H1 (cell line): ENCODE measurements at regions not wholly inside any gene's neighbourhood (a gene's known extent, or its start where the extent isn't known, plus 50 kb on each side); places are given as distances from the start of the nearest gene placed in this dataset.

Experiments
- CTCF ChIA-PET: fragments of 300-600 bp; sonication (Branson Sonifier 250); formaldehyde crosslinking; loops from one replicate; lab custom pipeline; 2021; ENCODE audit not compliant: partially characterized antibody; lab: Charles Lee
- POLR2A ChIA-PET: fragments of 300-600 bp; sonication (Branson Sonifier 250); formaldehyde crosslinking; loops from one replicate; lab custom pipeline; 2021; ENCODE audit warnings: inconsistent platforms; ENCODE audit not compliant: partially characterized antibody; lab: Charles Lee
- DNase-seq, 2 experiments: peaks; one replicate each; pipeline versions ENCODE4 v3.0.0 to v3.0.0-alpha.2; 2010 to 2022; ENCODE audit warnings: low spot score in 2 of 2, low read depth in 1 of 2, mixed read lengths in 1 of 2
- FAIRE-seq: peaks from 2 replicates; lab custom pipeline; 2011; peaks lifted over from hg19 to GRCh38; lab: Jason Lieb, UNC
- H2AFZ ChIP-seq: 2 replicates; pipeline ENCODE4 v1.8.1; 2012; ENCODE audit warnings: low read length, inconsistent platforms
- H2AK5ac ChIP-seq: 2 replicates; pipeline ENCODE4 v1.6.1; 2013; ENCODE audit warnings: low read depth, low read length
- H2BK120ac ChIP-seq: replicated peaks from 2 replicates; pipeline ENCODE3; 2013; ENCODE audit warnings: low read depth, low read length, inconsistent platforms
- H2BK12ac ChIP-seq: 2 replicates; pipeline ENCODE4 v1.6.1; 2013; ENCODE audit warnings: low read depth, low read length
- H2BK15ac ChIP-seq: 2 replicates; pipeline ENCODE4 v1.6.1; 2013; ENCODE audit warnings: low read length
- H2BK20ac ChIP-seq: 2 replicates; pipeline ENCODE4 v1.6.1; 2013; ENCODE audit warnings: low read length
- H2BK5ac ChIP-seq: 2 replicates; pipeline ENCODE4 v1.6.1; 2013; ENCODE audit warnings: low read depth, low read length
- H3K14ac ChIP-seq: 2 replicates; pipeline ENCODE4 v1.6.1; 2013; ENCODE audit warnings: inconsistent platforms; ENCODE audit not compliant: insufficient read length
- H3K18ac ChIP-seq: 2 replicates; pipeline ENCODE4 v1.6.1; 2013; ENCODE audit warnings: low read length; ENCODE audit errors: extremely low read depth
- H3K23ac ChIP-seq: 2 replicates; pipeline ENCODE4 v1.6.1; 2013; ENCODE audit warnings: inconsistent platforms; ENCODE audit not compliant: insufficient read length
- H3K23me2 ChIP-seq: 2 replicates; pipeline ENCODE4 v1.6.1; 2013; ENCODE audit warnings: low read depth, low read length
- H3K27ac ChIP-seq: 2 replicates; pipeline ENCODE4 v1.6.1; 2011; ENCODE audit warnings: low read depth, low read length, inconsistent platforms
- H3K27me3 ChIP-seq, 4 experiments: replicated peaks in 1 of 4; 1 replicate in 1 of 4; 2 replicates in 3 of 4; pipeline versions ENCODE4 v1.6.1 to v1.8.1; 2011 to 2013; ENCODE audit warnings: low read length in 3 of 4, mild to moderate bottlenecking in 3 of 4, inconsistent platforms in 2 of 4, mixed read lengths in 2 of 4, moderate library complexity in 1 of 4; ENCODE audit not compliant: control insufficient read depth in 3 of 4, insufficient read depth in 3 of 4; ENCODE audit errors: extremely low read depth in 1 of 4
- H3K36me3 ChIP-seq, 4 experiments: 2 replicates each; pipeline versions ENCODE4 v1.6.1 to v1.8.1; 2011 to 2013; ENCODE audit warnings: mild to moderate bottlenecking in 4 of 4, low read length in 3 of 4, moderate library complexity in 2 of 4, control low read depth in 1 of 4, inconsistent platforms in 1 of 4; ENCODE audit not compliant: insufficient read depth in 4 of 4, control insufficient read depth in 2 of 4
- H3K4ac ChIP-seq: replicated peaks from 2 replicates; pipeline ENCODE3; 2013; ENCODE audit warnings: low read length, low read depth, mixed read lengths, inconsistent platforms; ENCODE audit not compliant: insufficient read length
- H3K4me1 ChIP-seq, 4 experiments: replicated peaks in 1 of 4; 1 replicate in 1 of 4; 2 replicates in 3 of 4; pipeline versions ENCODE4 v1.6.1 to v1.8.1; 2011 to 2013; ENCODE audit warnings: low read length in 3 of 4, inconsistent platforms in 2 of 4, mixed read lengths in 1 of 4; ENCODE audit not compliant: insufficient read depth in 4 of 4, control insufficient read depth in 3 of 4
- H3K4me2 ChIP-seq, 2 experiments: 2 replicates each; pipeline versions ENCODE4 v1.6.1 to v1.8.1; 2011 to 2013; ENCODE audit warnings: low read depth in 2 of 2, low read length in 2 of 2, control low read depth in 1 of 2, inconsistent platforms in 1 of 2, mild to moderate bottlenecking in 1 of 2; ENCODE audit not compliant: insufficient read depth in 1 of 2
- H3K4me3 ChIP-seq, 4 experiments: fragments of 200-600, 300-600 bp in 1 of 4; sonication (generic), shearing (Covaris generic), sonication (Bioruptor Twin) in 1 of 4; 2 replicates each; pipeline versions ENCODE4 v1.5.1 to v1.8.1; 2011 to 2016; ENCODE audit warnings: low read length in 4 of 4, low read depth in 3 of 4, control low read depth in 2 of 4, inconsistent platforms in 2 of 4, mild to moderate bottlenecking in 2 of 4, mixed read lengths in 1 of 4, moderate library complexity in 1 of 4; ENCODE audit not compliant: insufficient read depth in 2 of 4; ENCODE audit errors: extremely low read depth in 1 of 4
- H3K56ac ChIP-seq: replicated peaks from 2 replicates; pipeline ENCODE3; 2013; ENCODE audit warnings: low read depth, mild to moderate bottlenecking, mixed read lengths, low read length, inconsistent platforms; ENCODE audit not compliant: insufficient read length
- H3K79me1 ChIP-seq: 2 replicates; pipeline ENCODE4 v1.6.1; 2013; ENCODE audit warnings: low read depth, low read length, control low read depth
- H3K79me2 ChIP-seq, 2 experiments: 2 replicates each; pipeline versions ENCODE4 v1.6.1 to v1.8.1; 2012 to 2013; ENCODE audit warnings: low read length in 2 of 2, mild to moderate bottlenecking in 2 of 2, inconsistent platforms in 1 of 2; ENCODE audit not compliant: insufficient read depth in 2 of 2, control insufficient read depth in 1 of 2
- H3K9ac ChIP-seq, 4 experiments: replicated peaks in 1 of 4; 1 replicate in 1 of 4; 2 replicates in 3 of 4; pipeline versions ENCODE4 v1.6.1 to v1.8.1; 2011 to 2013; ENCODE audit warnings: low read depth in 3 of 4, low read length in 3 of 4, control low read depth in 2 of 4, mild to moderate bottlenecking in 2 of 4, moderate library complexity in 2 of 4, inconsistent platforms in 1 of 4; ENCODE audit errors: extremely low read depth in 1 of 4
- H3K9me3 ChIP-seq, 2 experiments: 2 replicates each; pipeline versions ENCODE4 v1.6.1 to v1.8.1; 2012 to 2013; ENCODE audit warnings: mild to moderate bottlenecking in 2 of 2, moderate library complexity in 2 of 2, control low read depth in 1 of 2, inconsistent platforms in 1 of 2, low read depth in 1 of 2, low read length in 1 of 2, mixed read lengths in 1 of 2; ENCODE audit not compliant: insufficient read depth in 2 of 2
- H4K20me1 ChIP-seq, 2 experiments: replicated peaks in 1 of 2; 2 replicates each; pipeline versions ENCODE3 to v1.8.1; 2011 to 2013; ENCODE audit warnings: inconsistent platforms in 2 of 2, low read length in 2 of 2, mild to moderate bottlenecking in 1 of 2; ENCODE audit not compliant: insufficient read depth in 2 of 2, control insufficient read depth in 1 of 2
- H4K5ac ChIP-seq: 2 replicates; pipeline ENCODE4 v1.6.1; 2013; ENCODE audit warnings: low read length, low read depth, mixed read lengths, inconsistent platforms; ENCODE audit not compliant: insufficient read length
- H4K8ac ChIP-seq: 2 replicates; pipeline ENCODE4 v1.8.0; 2013; ENCODE audit warnings: mild to moderate bottlenecking, moderate library complexity, low read length, inconsistent platforms; ENCODE audit not compliant: insufficient read depth; ENCODE audit errors: extremely low read depth
- H4K91ac ChIP-seq: replicated peaks from 2 replicates; pipeline ENCODE3; 2013; ENCODE audit warnings: low read length, mixed read lengths, inconsistent platforms; ENCODE audit not compliant: insufficient read length
- ATF2 ChIP-seq: IDR thresholded peaks from 2 replicates; pipeline ENCODE4 v1.6.1; 2012; ENCODE audit warnings: low read length, inconsistent platforms
- EZH2 ChIP-seq: fragments of 200-600 bp; sonication (generic); IDR thresholded peaks from 2 replicates; pipeline ENCODE4 v1.7.1; 2012; ENCODE audit warnings: low read depth, mild to moderate bottlenecking, moderate library complexity, low read length, inconsistent platforms; ENCODE audit not compliant: severe bottlenecking
- GABPA ChIP-seq: IDR thresholded peaks from 2 replicates; pipeline ENCODE4 v1.6.1; 2011; ENCODE audit warnings: mild to moderate bottlenecking, low read length, moderate library complexity, borderline replicate concordance; ENCODE audit not compliant: insufficient read depth
- MAX ChIP-seq: IDR thresholded peaks from 2 replicates; pipeline ENCODE4 v1.6.1; 2012; ENCODE audit warnings: inconsistent platforms
- POU5F1 ChIP-seq: IDR thresholded peaks from 2 replicates; pipeline ENCODE4 v1.6.1; 2011; ENCODE audit warnings: low read depth, mild to moderate bottlenecking, low read length, moderate library complexity
- WGBS, 2 experiments: shearing (Covaris generic) in 1 of 2; methylation state at CpG; one replicate each; pipeline versions ENCODE4 v1.1.6 to v1.1.7; 2013 to 2015; ENCODE audit warnings: low lambda C conversion rate in 2 of 2, mixed read lengths in 2 of 2, inconsistent platforms in 1 of 2, low coverage in 1 of 2, missing lambda C conversion rate in 1 of 2; ENCODE audit not compliant: insufficient replicate concordance in 2 of 2, insufficient coverage in 1 of 2, insufficient read length in 1 of 2; ENCODE audit errors: extremely low coverage in 1 of 2, missing lambda C conversion rate in 1 of 2; 5-methylcytosine and 5-hydroxymethylcytosine counted together

GRCh38 chr18:75639472-75639831 is 211.9 kb upstream of the SMIM21 start:
- Histone ChIP-seq H2BK5ac (no peak overlapping the region), H2BK20ac (no peak overlapping the region), H3K9ac (no peak overlapping the region), H3K79me2 (no peaks in the 10 kb centered on the region), H3K9me3 (no peaks in the 10 kb centered on the region), H4K5ac (no peak overlapping the region), H3K23ac (no peak overlapping the region), H3K27me3 (no peaks in the 10 kb centered on the region; a peak in 1 of 7 replicates), H4K20me1 (no peaks in the 10 kb centered on the region), H3K56ac (no peak overlapping the region), H2AFZ (peak overlapping the region; percentile 48; the same call in 1 of the 2 replicates), H3K14ac (no peak overlapping the region), H2BK120ac (no peak overlapping the region), H4K8ac (no peak overlapping the region), H3K18ac (no peak overlapping the region), H3K23me2 (no peaks in the 10 kb centered on the region), H3K4ac (no peak overlapping the region), H2BK12ac (no peak overlapping the region; the same call in 1 of the 2 replicates), H2AK5ac (no peak overlapping the region), H3K4me3 (no peak overlapping the region), H3K79me1 (no peaks in the 10 kb centered on the region), H4K91ac (no peak overlapping the region), H3K27ac (0 out of 2 replicates have a peak overlapping the region, but pooled peaks have one; percentile 19), H3K4me1 (peaks cover 4 to 12% (median 6%) of the 10 kb centered on the region in 4 experiments; a peak in 4 of 7 replicates), H2BK15ac (no peak overlapping the region), H3K36me3 (no peaks in the 10 kb centered on the region), H3K4me2 (no peak overlapping the region; a peak in 1 of 4 replicates)
- CTCF ChIA-PET = interaction anchor here (1.7 kb wide), 1 partner anchor 14 kb away, joined by 3 read pairs; no protein-coding TSS in a partner anchor
- POLR2A ChIA-PET = no interaction called here
- DNase-seq (no peak), FAIRE-seq (no peak)
- TF ChIP-seq GABPA (no peak), MAX (no peak), ATF2 (no peak), EZH2 (no peak), POU5F1 (no peak)
- 93% methylated on average over 8 of the region's 8 CpGs; no CpG with 5 or more reads in 1 of the 2 experiments for WGBS, 2 experiments
